CD1c-positive myeloid dendritic cell (primary cell): ENCODE measurements at regions not wholly inside any gene's neighbourhood (a gene's known extent, or its start where the extent isn't known, plus 50 kb on each side); places are given as distances from the start of the nearest gene placed in this dataset.
"Not testable (repeated sequence)": the region's sequence is repeated elsewhere in the genome, so short reads cannot be mapped to it uniquely, and the experiment has no call there.

ENCODE experiments used
- DNase-seq: peaks from one replicate; pipeline ENCODE4 v3.0.0-alpha.2; 2016; ENCODE audit errors: extremely low spot score

- no peak for DNase-seq
Observed at GRCh38 chr7:118801366-118801765, 576.9 kb downstream of the ANKRD7 start.

GRCh38 chr7:118802726-118803125 lies 578.2 kb downstream of the ANKRD7 start:
- DNase-seq, result no peak

GRCh38 chr7:118826246-118826645 lies 601.7 kb downstream of the ANKRD7 start:
- DNase-seq, result no peak

- no peak for DNase-seq
Observed at GRCh38 chr7:118836933-118837332, 612.4 kb downstream of the ANKRD7 start.

GRCh38 chr7:118839515-118839914 lies 615.0 kb downstream of the ANKRD7 start:
- no peak for DNase-seq

- no peak for DNase-seq
Observed at GRCh38 chr7:118843456-118843855, 619.0 kb downstream of the ANKRD7 start.

GRCh38 chr7:118844748-118845147 lies 620.2 kb downstream of the ANKRD7 start:
- no peak for DNase-seq

- DNase-seq, result no peak
Observed at GRCh38 chr7:118845791-118846190, 621.3 kb downstream of the ANKRD7 start.

- no peak for DNase-seq
Observed at GRCh38 chr7:118846977-118847376, 622.5 kb downstream of the ANKRD7 start.

GRCh38 chr7:118855290-118855689 lies 630.8 kb downstream of the ANKRD7 start:
- DNase-seq, result no peak

GRCh38 chr7:118858651-118859149 lies 634.2 kb downstream of the ANKRD7 start:
- DNase-seq, result no peak

- DNase-seq, result no peak
Observed at GRCh38 chr7:118861581-118861980, 637.1 kb downstream of the ANKRD7 start.

- no peak for DNase-seq
Observed at GRCh38 chr7:118862740-118863139, 638.2 kb downstream of the ANKRD7 start.

- no peak for DNase-seq
Observed at GRCh38 chr7:118863966-118864365, 639.5 kb downstream of the ANKRD7 start.

GRCh38 chr7:118867860-118868259 lies 643.4 kb downstream of the ANKRD7 start:
- no peak for DNase-seq

GRCh38 chr7:118869141-118869540 lies 644.6 kb downstream of the ANKRD7 start:
- DNase-seq, result not testable (repeated sequence)

- DNase-seq, result no peak
Observed at GRCh38 chr7:118870187-118870586, 645.7 kb downstream of the ANKRD7 start.

- DNase-seq, result no peak
Observed at GRCh38 chr7:118872568-118872967, 648.1 kb downstream of the ANKRD7 start.

GRCh38 chr7:118877187-118877586 lies 652.7 kb downstream of the ANKRD7 start:
- DNase-seq, result no peak

GRCh38 chr7:118878336-118878735 lies 653.8 kb downstream of the ANKRD7 start:
- DNase-seq, result no peak

GRCh38 chr7:118898284-118898683 lies 673.8 kb downstream of the ANKRD7 start:
- no peak for DNase-seq

- DNase-seq, result no peak
Observed at GRCh38 chr7:118902600-118902999, 678.1 kb downstream of the ANKRD7 start.

- DNase-seq, result no peak
Observed at GRCh38 chr7:118907911-118908527, 683.5 kb downstream of the ANKRD7 start.

- DNase-seq, result not testable (repeated sequence)
Observed at GRCh38 chr7:118916120-118916519, 691.6 kb downstream of the ANKRD7 start.
